ENCODE measurements at regions not wholly inside any gene's neighbourhood (a gene's known extent, or its start where the extent isn't known, plus 50 kb on each side); places are given as distances from the start of the nearest gene placed in this dataset.

GRCh38 chr2:60158262-60158661 is 395.2 kb downstream of the BCL11A start:
- WGBS, 3 donors: 77 to 86% (median 84%) methylated on average over 1 of the region's 1 CpG
- intact Hi-C loops (cut with DNase I): no loop called here
- H3K9me3 ChIP-seq: no peaks in the 10 kb centered on the region
- H3K4me1 ChIP-seq (ENCODE audit: insufficient read depth): no peaks in the 10 kb centered on the region
- H3K4me3 ChIP-seq: no peak overlapping the region
- H3K36me3 ChIP-seq: no peaks in the 10 kb centered on the region
- H3K27ac ChIP-seq: no peak overlapping the region
- no peaks in the 10 kb centered on the region for H3K27me3 ChIP-seq
- DNase-seq: no peak
- TF ChIP-seq POLR2A (IDR thresholded peaks at IDR 0.05): no peak
- no peak for TF ChIP-seq EP300 (IDR thresholded peaks at IDR 0.05)
- no peak for TF ChIP-seq CTCF (IDR thresholded peaks at IDR 0.05)

GRCh38 chr2:60157283-60157682 is 396.2 kb downstream of the BCL11A start:
- H3K36me3 ChIP-seq: no peaks in the 10 kb centered on the region
- no peak for DNase-seq
- no peak overlapping the region for H3K27ac ChIP-seq
- intact Hi-C loops (cut with DNase I): no loop called here
- no peak overlapping the region for H3K4me3 ChIP-seq
- H3K9me3 ChIP-seq: no peaks in the 10 kb centered on the region
- no peaks in the 10 kb centered on the region for H3K27me3 ChIP-seq
- TF ChIP-seq CTCF (IDR thresholded peaks at IDR 0.05) (no peak), EP300 (IDR thresholded peaks at IDR 0.05) (no peak), POLR2A (IDR thresholded peaks at IDR 0.05) (no peak)
- 79 to 95% (median 89%) methylated on average over 1 of the region's 1 CpG for WGBS, 3 donors
- no peaks in the 10 kb centered on the region for H3K4me1 ChIP-seq (ENCODE audit: insufficient read depth)

- Histone ChIP-seq H3K27me3 (no peaks in the 10 kb centered on the region), H3K36me3 (no peaks in the 10 kb centered on the region), H3K4me3 (no peak overlapping the region), H3K9me3 (no peaks in the 10 kb centered on the region), H3K27ac (no peak overlapping the region), H3K4me1 (ENCODE audit: insufficient read depth) (no peaks in the 10 kb centered on the region)
- WGBS, 3 donors: 57 to 76% (median 75%) methylated on average over 2 of the region's 2 CpGs
- intact Hi-C loops (cut with DNase I): no loop called here
- DNase-seq: no peak
- no peak for TF ChIP-seq POLR2A (IDR thresholded peaks at IDR 0.05)
- TF ChIP-seq EP300 (IDR thresholded peaks at IDR 0.05): no peak
- TF ChIP-seq CTCF (IDR thresholded peaks at IDR 0.05): no peak
These were observed 399.3 kb downstream of the BCL11A start for GRCh38 chr2:60154142-60154541.

GRCh38 chr2:60152226-60152833 is 401.1 kb downstream of the BCL11A start:
- H3K4me3 ChIP-seq: no peak overlapping the region
- WGBS, 3 donors: 67 to 72% (median 70%) methylated on average over 4 of the region's 4 CpGs
- TF ChIP-seq POLR2A (IDR thresholded peaks at IDR 0.05) (no peak), EP300 (IDR thresholded peaks at IDR 0.05) (no peak), CTCF (IDR thresholded peaks at IDR 0.05) (no peak)
- H3K36me3 ChIP-seq: no peaks in the 10 kb centered on the region
- no peak for DNase-seq
- no peaks in the 10 kb centered on the region for H3K9me3 ChIP-seq
- H3K27me3 ChIP-seq: no peaks in the 10 kb centered on the region
- intact Hi-C loops (cut with DNase I): no loop called here
- H3K4me1 ChIP-seq (ENCODE audit: insufficient read depth): no peaks in the 10 kb centered on the region
- no peak overlapping the region for H3K27ac ChIP-seq
